HG02610 (cell line): ENCODE measurements at regions not wholly inside any gene's neighbourhood (a gene's known extent, or its start where the extent isn't known, plus 50 kb on each side); places are given as distances from the start of the nearest gene placed in this dataset.

Experiments used
- ATAC-seq: cut with Tn5 transposase; IDR thresholded peaks from one replicate; pipeline ENCODE4 v1.9.1; 2021; ENCODE audit warnings: mild to moderate bottlenecking, moderate library complexity; ENCODE audit not compliant: unreplicated experiment

- no peak for ATAC-seq
Observed at GRCh38 chr2:3138621-3139020, 239.0 kb downstream of the EIPR1 start.

GRCh38 chr2:3137651-3138300 is 239.8 kb downstream of the EIPR1 start:
- ATAC-seq, result no peak

- ATAC-seq, result no peak
Observed at GRCh38 chr2:3135676-3136075, 241.9 kb downstream of the EIPR1 start.

GRCh38 chr2:3134026-3134571 is 243.5 kb downstream of the EIPR1 start:
- ATAC-seq, result no peak

- no peak for ATAC-seq
Observed at GRCh38 chr2:3132966-3133365, 244.7 kb downstream of the EIPR1 start.

GRCh38 chr2:3132466-3132865 is 245.2 kb downstream of the EIPR1 start:
- no peak for ATAC-seq

- ATAC-seq, result no peak
Observed at GRCh38 chr2:3131636-3132326, 245.8 kb downstream of the EIPR1 start.

- ATAC-seq, result no peak
Observed at GRCh38 chr2:3130889-3131635, 246.6 kb downstream of the EIPR1 start.

GRCh38 chr2:3130444-3130843 is 247.2 kb downstream of the EIPR1 start:
- no peak for ATAC-seq

GRCh38 chr2:3129867-3130266 is 247.8 kb downstream of the EIPR1 start:
- no peak for ATAC-seq

GRCh38 chr2:3128786-3129185 is 248.8 kb downstream of the EIPR1 start:
- no peak for ATAC-seq

GRCh38 chr2:3127710-3128109 is 249.9 kb downstream of the EIPR1 start:
- no peak for ATAC-seq

- peak; percentile 46 for ATAC-seq
Observed at GRCh38 chr2:3126911-3127621, 250.6 kb downstream of the EIPR1 start.

GRCh38 chr2:3126171-3126910 is 251.3 kb downstream of the EIPR1 start:
- ATAC-seq, result no peak

GRCh38 chr2:3125761-3126130 is 251.9 kb downstream of the EIPR1 start:
- no peak for ATAC-seq

GRCh38 chr2:3125001-3125760 is 252.4 kb downstream of the EIPR1 start:
- no peak for ATAC-seq

- no peak for ATAC-seq
Observed at GRCh38 chr2:3122525-3122924, 255.1 kb downstream of the EIPR1 start.

- ATAC-seq, result no peak
Observed at GRCh38 chr2:3121601-3122000, 256.0 kb downstream of the EIPR1 start.

- no peak for ATAC-seq
Observed at GRCh38 chr2:3117650-3118216, 259.9 kb downstream of the EIPR1 start.
